ENCODE measurements at regions not wholly inside any gene's neighbourhood (a gene's known extent, or its start where the extent isn't known, plus 50 kb on each side); places are given as distances from the start of the nearest gene placed in this dataset.

DNA sequence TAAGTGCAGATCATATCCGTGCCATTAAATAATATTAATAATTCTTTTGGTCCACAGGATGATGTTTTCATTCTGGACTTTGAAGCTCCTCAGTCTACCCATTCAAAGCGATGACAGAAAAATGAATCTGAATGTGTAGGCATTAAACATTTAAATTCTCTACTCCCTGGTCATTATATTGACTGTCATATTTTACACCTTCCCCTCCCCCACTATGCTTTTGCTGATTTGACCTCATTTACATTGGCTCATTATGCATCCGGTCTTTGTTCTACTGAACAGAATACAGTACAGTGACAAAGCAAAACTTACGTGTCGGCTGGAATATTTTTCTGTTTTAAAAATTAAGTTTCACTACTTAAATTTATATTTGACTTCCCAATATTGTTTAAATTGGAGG lies 289.7 kb upstream of the TMEM161B start:
- TF ChIP-seq, protein P1, sequence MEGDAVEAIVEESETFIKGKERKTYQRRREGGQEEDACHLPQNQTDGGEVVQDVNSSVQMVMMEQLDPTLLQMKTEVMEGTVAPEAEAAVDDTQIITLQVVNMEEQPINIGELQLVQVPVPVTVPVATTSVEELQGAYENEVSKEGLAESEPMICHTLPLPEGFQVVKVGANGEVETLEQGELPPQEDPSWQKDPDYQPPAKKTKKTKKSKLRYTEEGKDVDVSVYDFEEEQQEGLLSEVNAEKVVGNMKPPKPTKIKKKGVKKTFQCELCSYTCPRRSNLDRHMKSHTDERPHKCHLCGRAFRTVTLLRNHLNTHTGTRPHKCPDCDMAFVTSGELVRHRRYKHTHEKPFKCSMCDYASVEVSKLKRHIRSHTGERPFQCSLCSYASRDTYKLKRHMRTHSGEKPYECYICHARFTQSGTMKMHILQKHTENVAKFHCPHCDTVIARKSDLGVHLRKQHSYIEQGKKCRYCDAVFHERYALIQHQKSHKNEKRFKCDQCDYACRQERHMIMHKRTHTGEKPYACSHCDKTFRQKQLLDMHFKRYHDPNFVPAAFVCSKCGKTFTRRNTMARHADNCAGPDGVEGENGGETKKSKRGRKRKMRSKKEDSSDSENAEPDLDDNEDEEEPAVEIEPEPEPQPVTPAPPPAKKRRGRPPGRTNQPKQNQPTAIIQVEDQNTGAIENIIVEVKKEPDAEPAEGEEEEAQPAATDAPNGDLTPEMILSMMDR (conservative IDR thresholded peaks at IDR 0.05): no peak
- no peak for TF ChIP-seq ZFX (IDR thresholded peaks at IDR 0.05)
- no peak overlapping the region for H3K27ac ChIP-seq

DNA sequence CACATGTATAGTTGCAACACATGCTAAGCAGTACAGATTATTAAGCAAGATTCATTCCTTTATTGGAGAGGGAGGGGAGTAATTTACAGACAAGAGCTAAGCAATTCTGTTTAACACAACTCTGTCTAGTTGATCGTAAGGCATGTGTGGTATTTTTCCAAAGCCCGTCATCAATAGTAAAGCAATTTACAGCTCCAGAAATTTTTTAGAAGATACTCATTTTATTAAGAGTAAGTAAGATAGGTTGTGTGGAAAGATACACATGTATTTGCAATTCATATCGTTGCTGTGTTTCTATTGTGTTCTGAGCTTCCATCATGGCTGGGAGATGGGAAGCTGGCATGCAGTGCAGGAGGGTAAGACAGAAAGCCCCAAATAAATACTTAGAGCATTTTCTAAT lies 289.2 kb upstream of the TMEM161B start:
- TF ChIP-seq, protein P1 (conservative IDR thresholded peaks at IDR 0.05): no peak
- TF ChIP-seq ZFX (IDR thresholded peaks at IDR 0.05): no peak
- no peak overlapping the region for H3K27ac ChIP-seq

DNA sequence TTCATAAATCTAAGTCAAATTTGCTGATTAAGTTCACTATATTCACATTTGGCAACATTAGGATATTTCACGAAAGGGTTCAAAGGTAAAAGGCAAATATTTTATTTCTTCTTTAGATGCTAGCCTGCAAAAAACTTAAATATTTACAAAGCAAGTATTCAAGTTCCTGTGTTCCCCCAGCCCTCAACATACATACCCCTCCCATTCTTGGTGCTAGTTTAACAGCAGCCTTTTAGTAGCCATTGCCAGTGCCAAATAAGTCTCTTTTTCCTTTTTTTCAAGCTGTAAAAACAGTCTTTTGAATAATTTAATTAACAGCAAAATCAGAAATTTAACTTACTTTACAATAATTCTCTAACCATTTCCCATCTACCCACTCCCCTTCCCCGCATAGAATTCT lies 288.5 kb upstream of the TMEM161B start:
- TF ChIP-seq, protein P1 (conservative IDR thresholded peaks at IDR 0.05): no peak
- no peak for TF ChIP-seq ZFX (IDR thresholded peaks at IDR 0.05)

DNA sequence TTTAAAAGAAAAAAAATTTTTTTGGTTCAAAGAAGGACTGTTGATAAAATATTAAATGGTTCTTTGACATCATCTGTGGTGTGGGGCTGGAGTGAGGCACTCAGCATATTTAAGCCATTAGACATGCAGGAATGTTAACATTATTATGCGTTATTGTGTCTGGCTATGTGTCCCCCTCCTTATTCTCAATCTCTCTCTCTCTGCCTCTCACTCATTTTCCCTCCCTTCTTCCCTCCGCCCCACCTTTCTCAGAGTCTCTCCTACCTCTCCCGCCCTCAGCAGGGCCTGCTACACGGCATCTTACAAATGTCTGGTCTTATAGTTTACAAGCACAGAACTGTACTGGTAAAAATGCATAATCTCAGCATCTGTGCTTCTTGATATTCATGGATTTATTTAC lies 287.8 kb upstream of the TMEM161B start:
- no peak for TF ChIP-seq ZFX (IDR thresholded peaks at IDR 0.05)
- TF ChIP-seq, protein P1 (conservative IDR thresholded peaks at IDR 0.05): no peak
- H3K27ac ChIP-seq: no peak overlapping the region

More for the DNA sequence above, 288.5 kb upstream of the TMEM161B start:
- no peak overlapping the region for H3K27ac ChIP-seq

DNA sequence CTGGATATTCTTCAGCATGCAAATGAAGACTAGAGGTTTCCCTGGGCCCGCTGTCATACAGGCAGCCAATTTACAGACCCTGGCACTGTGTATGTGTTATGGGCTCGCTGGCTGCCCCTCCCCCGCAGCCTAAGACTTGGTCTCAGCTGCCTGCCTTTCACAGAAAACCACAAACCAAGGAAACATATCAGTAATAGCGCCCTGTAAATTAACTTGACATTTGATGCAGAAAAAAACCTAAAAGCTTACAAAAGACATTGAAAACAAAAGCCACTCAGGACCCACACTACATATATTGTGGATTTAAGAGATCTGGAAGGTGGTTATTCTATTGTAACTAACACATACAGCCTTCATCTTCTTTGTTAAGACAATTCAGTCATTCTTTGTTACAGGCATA lies 287.0 kb upstream of the TMEM161B start:
- no peak for TF ChIP-seq ZFX (IDR thresholded peaks at IDR 0.05)
- TF ChIP-seq, protein P1 (conservative IDR thresholded peaks at IDR 0.05): no peak
- no peak overlapping the region for H3K27ac ChIP-seq

DNA sequence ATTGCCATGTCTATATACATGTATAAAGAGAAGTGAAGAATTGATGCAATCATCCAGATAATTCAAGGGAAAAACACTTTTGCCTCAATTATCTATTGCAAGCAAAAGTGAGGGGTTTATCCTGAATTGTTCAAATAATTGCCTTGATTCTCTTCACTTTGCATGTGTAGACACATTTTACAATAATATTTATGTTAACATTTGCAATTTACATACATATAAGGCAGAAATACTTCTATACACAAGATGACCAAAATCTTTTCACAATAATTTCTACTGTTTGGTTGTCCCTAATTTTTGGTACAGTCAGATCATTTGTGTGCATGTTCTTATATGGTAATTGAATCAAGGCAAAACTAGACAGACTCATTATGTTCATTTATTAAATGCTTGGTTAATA lies 285.3 kb upstream of the TMEM161B start:
- TF ChIP-seq ZFX (IDR thresholded peaks at IDR 0.05): no peak
- TF ChIP-seq, protein P1 (conservative IDR thresholded peaks at IDR 0.05): no peak
- no peak overlapping the region for H3K27ac ChIP-seq

DNA sequence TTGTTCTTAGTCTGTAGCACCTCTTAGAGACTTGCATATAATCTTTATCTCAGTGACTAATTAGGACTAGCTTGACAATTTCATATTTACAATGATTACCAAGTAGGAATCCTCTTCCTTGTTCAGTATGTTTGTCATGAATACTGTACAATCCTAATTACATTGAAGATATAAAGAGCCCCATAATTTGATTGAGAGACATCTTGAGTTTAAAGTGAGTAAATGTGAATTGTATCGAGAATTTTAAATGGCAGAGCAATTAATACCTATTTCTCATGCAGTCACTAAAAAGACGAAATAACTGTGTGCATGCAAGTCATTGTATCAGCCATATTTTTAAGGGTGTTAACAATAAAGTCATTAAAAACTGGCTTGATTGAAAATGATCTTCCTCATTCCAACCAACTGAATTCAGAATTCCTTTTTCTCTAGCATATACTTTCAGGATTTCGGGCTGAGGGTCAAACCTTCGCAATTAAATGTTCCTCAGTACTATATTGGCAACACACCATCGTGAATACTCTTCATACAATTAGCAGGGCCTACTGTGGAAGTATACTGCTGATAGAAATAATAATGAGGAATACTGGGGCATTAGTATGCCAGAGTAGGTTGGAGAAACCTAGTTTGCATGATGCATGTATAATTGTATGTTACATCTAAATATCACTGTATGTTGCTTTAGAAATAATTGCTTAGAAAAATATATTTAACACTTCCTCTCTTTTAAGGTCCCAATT lies 284.7 kb upstream of the TMEM161B start:
- TF ChIP-seq, protein P1 (conservative IDR thresholded peaks at IDR 0.05): no peak
- no peak overlapping the region for H3K27ac ChIP-seq
